H9 (cell line): ENCODE measurements at regions not wholly inside any gene's neighbourhood (a gene's known extent, or its start where the extent isn't known, plus 50 kb on each side); places are given as distances from the start of the nearest gene placed in this dataset.

ENCODE experiments used
- DNase-seq: peaks from one replicate; pipeline ENCODE4 v3.0.0-alpha.2; 2017
- H2AFZ ChIP-seq: one replicate; pipeline ENCODE4 v1.6.1; 2013; ENCODE audit warnings: mild to moderate bottlenecking, low read length, control low read depth, moderate library complexity
- H2AK5ac ChIP-seq: 2 replicates; pipeline ENCODE4 v1.6.1; 2013; ENCODE audit warnings: low read length, control low read depth, mixed read lengths; ENCODE audit not compliant: insufficient read length
- H2BK120ac ChIP-seq: one replicate; pipeline ENCODE4 v1.6.1; 2013; ENCODE audit warnings: low read depth, mild to moderate bottlenecking, low read length, control low read depth, inconsistent platforms; ENCODE audit not compliant: poor library complexity, severe bottlenecking
- H2BK12ac ChIP-seq: 2 replicates; pipeline ENCODE4 v1.6.1; 2013; ENCODE audit warnings: low read length, control low read depth, mixed read lengths, low read depth; ENCODE audit not compliant: insufficient read length
- H2BK15ac ChIP-seq: 2 replicates; pipeline ENCODE4 v1.6.1; 2013; ENCODE audit warnings: low read depth, low read length, control low read depth
- H2BK20ac ChIP-seq: one replicate; pipeline ENCODE4 v1.6.1; 2013; ENCODE audit warnings: low read depth, mild to moderate bottlenecking, low read length, control low read depth, inconsistent platforms; ENCODE audit not compliant: poor library complexity, severe bottlenecking
- H2BK5ac ChIP-seq: 2 replicates; pipeline ENCODE4 v1.6.1; 2013; ENCODE audit warnings: low read length, control low read depth, mixed read lengths; ENCODE audit not compliant: insufficient read length
- H3K14ac ChIP-seq: 2 replicates; pipeline ENCODE4 v1.6.1; 2013; ENCODE audit warnings: low read length, control low read depth; ENCODE audit not compliant: insufficient read depth
- H3K18ac ChIP-seq: 2 replicates; pipeline ENCODE4 v1.6.1; 2013; ENCODE audit warnings: low read depth, mild to moderate bottlenecking, mixed read lengths, low read length, control low read depth; ENCODE audit not compliant: insufficient read length
- H3K23ac ChIP-seq: 2 replicates; pipeline ENCODE4 v1.6.1; 2013; ENCODE audit warnings: low read length, control low read depth, mixed read lengths, low read depth; ENCODE audit not compliant: insufficient read length
- H3K23me2 ChIP-seq: 2 replicates; pipeline ENCODE4 v1.6.1; 2013; ENCODE audit warnings: low read depth, mild to moderate bottlenecking, mixed read lengths, low read length, control low read depth; ENCODE audit not compliant: insufficient read length, poor library complexity, severe bottlenecking
- H3K27ac ChIP-seq: 2 replicates; pipeline ENCODE4 v1.5.1; 2013; ENCODE audit warnings: low read length, control low read depth, mixed read lengths, low read depth; ENCODE audit not compliant: insufficient read length
- H3K27me3 ChIP-seq: 2 replicates; pipeline ENCODE4 v1.6.1; 2013; ENCODE audit warnings: low read length, control low read depth, inconsistent platforms; ENCODE audit not compliant: insufficient read depth
- H3K4ac ChIP-seq: 2 replicates; pipeline ENCODE4 v1.6.1; 2013; ENCODE audit warnings: low read depth, mild to moderate bottlenecking, control low read depth, inconsistent platforms, low read length, moderate library complexity
- H3K4me1 ChIP-seq: 2 replicates; pipeline ENCODE4 v1.6.1; 2013; ENCODE audit warnings: low read length, control low read depth, inconsistent platforms; ENCODE audit not compliant: insufficient read depth
- H3K4me2 ChIP-seq: 2 replicates; pipeline ENCODE4 v1.6.1; 2013; ENCODE audit warnings: low read length, control low read depth, mixed read lengths; ENCODE audit not compliant: insufficient read length, insufficient read depth
- H3K56ac ChIP-seq: 2 replicates; pipeline ENCODE4 v1.6.1; 2013; ENCODE audit warnings: low read depth, mild to moderate bottlenecking, mixed read lengths, low read length, control low read depth; ENCODE audit not compliant: insufficient read length
- H3K79me1 ChIP-seq: 2 replicates; pipeline ENCODE4 v1.6.1; 2013; ENCODE audit warnings: low read depth, mild to moderate bottlenecking, moderate library complexity, low read length, control low read depth, inconsistent platforms; ENCODE audit not compliant: insufficient read depth, poor library complexity, severe bottlenecking
- H3K79me2 ChIP-seq: 2 replicates; pipeline ENCODE4 v1.6.1; 2013; ENCODE audit warnings: low read length, control low read depth, inconsistent platforms; ENCODE audit not compliant: insufficient read depth
- H3K9ac ChIP-seq: 2 replicates; pipeline ENCODE4 v1.6.1; 2013; ENCODE audit warnings: low read length, control low read depth, mixed read lengths; ENCODE audit not compliant: insufficient read length; ENCODE audit errors: extremely low read depth
- H3K9me3 ChIP-seq: one replicate; pipeline ENCODE4 v1.6.1; 2013; ENCODE audit warnings: low read depth, low read length, inconsistent platforms; ENCODE audit not compliant: control insufficient read depth
- H3T11ph ChIP-seq: one replicate; pipeline ENCODE4 v1.6.1; 2013; ENCODE audit warnings: mild to moderate bottlenecking, low read length, control low read depth, inconsistent platforms
- H4K20me1 ChIP-seq: one replicate; pipeline ENCODE4 v1.6.1; 2013; ENCODE audit not compliant: control insufficient read depth, insufficient read length, insufficient read depth
- H4K5ac ChIP-seq: 2 replicates; pipeline ENCODE4 v1.6.1; 2013; ENCODE audit warnings: low read depth, mild to moderate bottlenecking, mixed read lengths, low read length, control low read depth; ENCODE audit not compliant: insufficient read length
- H4K8ac ChIP-seq: replicated peaks from 2 replicates; pipeline ENCODE4 v1.6.1; 2013; ENCODE audit warnings: low read length, control low read depth, mixed read lengths, low read depth; ENCODE audit not compliant: insufficient read length
- H4K91ac ChIP-seq: 2 replicates; pipeline ENCODE4 v1.6.1; 2013; ENCODE audit warnings: low read depth, mild to moderate bottlenecking, moderate library complexity, mixed read lengths, low read length, control low read depth; ENCODE audit not compliant: insufficient read length
- H3K27ac Mint-ChIP-seq, 3 experiments: 2 replicates in 2 of 3; 3 replicates in 1 of 3; pipeline ENCODE4 v1.8.0; 2020 to 2021; ENCODE audit warnings: mixed read lengths in 3 of 3, mild to moderate bottlenecking in 1 of 3, moderate library complexity in 1 of 3
- H3K27me3 Mint-ChIP-seq: 2 replicates; pipeline ENCODE4 v1.8.0; 2021; ENCODE audit warnings: low read depth, mild to moderate bottlenecking, moderate library complexity, mixed read lengths
- H3K36me3 Mint-ChIP-seq, 3 experiments: 2 replicates in 2 of 3; 3 replicates in 1 of 3; pipeline ENCODE4 v1.8.0; 2020 to 2021; ENCODE audit warnings: low read depth in 3 of 3, mixed read lengths in 3 of 3; ENCODE audit not compliant: insufficient read depth in 1 of 3
- H3K4me1 Mint-ChIP-seq, 2 experiments: 2 replicates each; pipeline ENCODE4 v1.8.0; 2020; ENCODE audit warnings: mixed read lengths in 2 of 2
- H3K4me3 Mint-ChIP-seq, 2 experiments: 2 replicates in 1 of 2; 3 replicates in 1 of 2; pipeline ENCODE4 v1.8.0; 2020 to 2021; ENCODE audit warnings: mild to moderate bottlenecking in 2 of 2, mixed read lengths in 2 of 2, moderate library complexity in 1 of 2
- H3K9me3 Mint-ChIP-seq, 2 experiments: 2 replicates in 1 of 2; 3 replicates in 1 of 2; pipeline ENCODE4 v1.8.0; 2020; ENCODE audit warnings: mild to moderate bottlenecking in 2 of 2, mixed read lengths in 2 of 2, moderate library complexity in 1 of 2
- CTCF ChIP-seq: fragments of 200-600 bp; sonication (generic); conservative IDR thresholded peaks from 3 replicates; pipeline ENCODE4 v1.8.0; 2021; ENCODE audit warnings: antibody characterized with exemption, mild to moderate bottlenecking
- WGBS: extraction: QIAGEN DNeasy Blood & Tissue Kit; methylation state at CpG from one replicate; pipeline ENCODE4 v1.1.7; 2013; ENCODE audit warnings: missing lambda C conversion rate, low lambda C conversion rate, mixed read lengths; ENCODE audit not compliant: insufficient read length; ENCODE audit errors: extremely low coverage; 5-methylcytosine and 5-hydroxymethylcytosine counted together

- Mint-ChIP-seq H3K4me3 (no peak overlapping the region), H3K9me3 (no peaks in the 10 kb centered on the region), H3K27me3 (no peaks in the 10 kb centered on the region), H3K27ac (no peak overlapping the region), H3K36me3 (no peaks in the 10 kb centered on the region), H3K4me1 (no peaks in the 10 kb centered on the region; a peak in 1 of 4 replicates)
- H3K23me2 ChIP-seq = no peaks in the 10 kb centered on the region
- no peak overlapping the region for H3K14ac ChIP-seq
- H2BK20ac ChIP-seq = no peak overlapping the region
- no peaks in the 10 kb centered on the region for H3K4me1 ChIP-seq
- H4K5ac ChIP-seq = no peak overlapping the region
- H3K18ac ChIP-seq = no peak overlapping the region
- no peak overlapping the region for H4K8ac ChIP-seq
- H3K27me3 ChIP-seq = no peaks in the 10 kb centered on the region
- no peaks in the 10 kb centered on the region for H3K79me1 ChIP-seq
- no peak overlapping the region for H4K91ac ChIP-seq
- H2BK5ac ChIP-seq = no peak overlapping the region
- H4K20me1 ChIP-seq = no peaks in the 10 kb centered on the region
- no peak overlapping the region for H2AK5ac ChIP-seq
- no peaks in the 10 kb centered on the region for H3K79me2 ChIP-seq
- TF ChIP-seq CTCF = no peak
- no peak overlapping the region for H3T11ph ChIP-seq
- H2AFZ ChIP-seq = no peak overlapping the region
- H2BK12ac ChIP-seq = no peak overlapping the region
- H3K9ac ChIP-seq = no peak overlapping the region
- WGBS = no CpG with 5 or more reads among the region's 2 CpGs
- no peak overlapping the region for H3K56ac ChIP-seq
- no peak overlapping the region for H3K4ac ChIP-seq
- H3K27ac ChIP-seq = no peak overlapping the region
- H3K4me2 ChIP-seq = no peak overlapping the region
- H3K23ac ChIP-seq = no peak overlapping the region
- DNase-seq = no peak
- H2BK120ac ChIP-seq = no peak overlapping the region
- no peaks in the 10 kb centered on the region for H3K9me3 ChIP-seq
- H2BK15ac ChIP-seq = no peak overlapping the region
Measured at GRCh38 chr13:90430127-90430526, 917.4 kb upstream of the MIR17HG start.
